Spleen (tissue), 7 donors: ENCODE measurements at regions not wholly inside any gene's neighbourhood (a gene's known extent, or its start where the extent isn't known, plus 50 kb on each side); places are given as distances from the start of the nearest gene placed in this dataset.

Source experiments
- CTCF ChIP-seq, 11 experiments: fragments of 200-600 bp in 7 of 11; fragments of 450-650 bp in 4 of 11; sonication (generic) in 4 of 11; IDR thresholded peaks in 8 of 11; conservative IDR thresholded peaks in 3 of 11; 1 replicate in 7 of 11; 2 replicates in 4 of 11; pipeline versions ENCODE4 v1.4.0 to v1.8.0; 2016 to 2021; ENCODE audit warnings: antibody characterized with exemption in 11 of 11, inconsistent platforms in 4 of 11, mild to moderate bottlenecking in 1 of 11
- POLR2A ChIP-seq, 3 donors: fragments of 450-650 bp; IDR thresholded peaks; one replicate each; pipeline ENCODE4 v1.5.1; 2017; ENCODE audit warnings: antibody characterized with exemption in 3 of 3, mild to moderate bottlenecking in 1 of 3
- POLR2AphosphoS5 ChIP-seq, 3 donors: sonication (generic); formaldehyde crosslinking; IDR thresholded peaks; one replicate each; pipeline ENCODE4 v1.5.1; 2017; ENCODE audit warnings: antibody characterized with exemption in 3 of 3
- donor health status: DM: no; HTN: no; CAD: no; lungs with moderate emphysema.
- donor health status: DM: no; HTN: no; CAD: no.
- donor health status: DM: no; HTN: no; CAD: no.

GRCh38 chr2:129757366-129757914, 222.0 kb upstream of the RAB6C start:
- no peak for TF ChIP-seq POLR2AphosphoS5 (IDR thresholded peaks at IDR 0.05)
- no peak for TF ChIP-seq POLR2A (IDR thresholded peaks at IDR 0.05)
- no peak for TF ChIP-seq CTCF (IDR thresholded peaks at IDR 0.05 in 8 of 11, conservative IDR thresholded peaks at IDR 0.05 in 3 of 11)
